ENCODE measurements at regions not wholly inside any gene's neighbourhood (a gene's known extent, or its start where the extent isn't known, plus 50 kb on each side); places are given as distances from the start of the nearest gene placed in this dataset.
A peak's percentile ranks its signal among the peaks of the same experiment; 100 is the strongest.

- no peak for DNase-seq (ENCODE audit: low read depth)
- TF ChIP-seq CTCF (IDR thresholded peaks at IDR 0.05; ENCODE audit: control insufficient read depth, insufficient read depth, low read depth, low read length, missing control alignments), result no peak
- no peak overlapping the region for H3K4me3 ChIP-seq (ENCODE audit: control insufficient read depth, low read depth, low read length)
These were observed 214.5 kb upstream of the PRSS1 start for GRCh38 chr7:142534726-142535122.

- no peak for DNase-seq (ENCODE audit: low read depth)
- no peak for TF ChIP-seq CTCF (IDR thresholded peaks at IDR 0.05; ENCODE audit: control insufficient read depth, insufficient read depth, low read depth, low read length, missing control alignments)
- no peak overlapping the region for H3K4me3 ChIP-seq (ENCODE audit: control insufficient read depth, low read depth, low read length)
These were observed 215.4 kb upstream of the PRSS1 start for GRCh38 chr7:142533920-142534319.

GRCh38 chr7:142529591-142529990, 219.7 kb upstream of the PRSS1 start:
- no peak for DNase-seq (ENCODE audit: low read depth)
- no peak overlapping the region for H3K4me3 ChIP-seq (ENCODE audit: control insufficient read depth, low read depth, low read length)
- no peak for TF ChIP-seq CTCF (IDR thresholded peaks at IDR 0.05; ENCODE audit: control insufficient read depth, insufficient read depth, low read depth, low read length, missing control alignments)

- DNase-seq (ENCODE audit: low read depth), result no peak
- no peak for TF ChIP-seq CTCF (IDR thresholded peaks at IDR 0.05; ENCODE audit: control insufficient read depth, insufficient read depth, low read depth, low read length, missing control alignments)
- H3K4me3 ChIP-seq (ENCODE audit: control insufficient read depth, low read depth, low read length), result no peak overlapping the region
These were observed 220.5 kb upstream of the PRSS1 start for GRCh38 chr7:142528608-142529408.

- TF ChIP-seq CTCF (IDR thresholded peaks at IDR 0.05; ENCODE audit: control insufficient read depth, insufficient read depth, low read depth, low read length, missing control alignments), result peak; percentile 35
- H3K4me3 ChIP-seq (ENCODE audit: control insufficient read depth, low read depth, low read length), result no peak overlapping the region
- DNase-seq (ENCODE audit: low read depth), result no peak
These were observed 225.3 kb upstream of the PRSS1 start for GRCh38 chr7:142523821-142524460.

- H3K4me3 ChIP-seq (ENCODE audit: control insufficient read depth, low read depth, low read length), result no peak overlapping the region
- no peak for TF ChIP-seq CTCF (IDR thresholded peaks at IDR 0.05; ENCODE audit: control insufficient read depth, insufficient read depth, low read depth, low read length, missing control alignments)
- DNase-seq (ENCODE audit: low read depth), result no peak
These were observed 226.5 kb upstream of the PRSS1 start for GRCh38 chr7:142522735-142523134.
